CD14-positive monocyte (primary cell): ENCODE measurements at regions not wholly inside any gene's neighbourhood (a gene's known extent, or its start where the extent isn't known, plus 50 kb on each side); places are given as distances from the start of the nearest gene placed in this dataset.

ENCODE experiments used
- DNase-seq, 3 donors: peaks; one replicate each; pipeline ENCODE4 v3.0.0-alpha.2; 2011 to 2022
- H2AFZ ChIP-seq: 2 replicates; pipeline ENCODE4 v1.6.0; 2012; ENCODE audit warnings: mild to moderate bottlenecking, low read depth, low read length, inconsistent platforms; ENCODE audit not compliant: insufficient read depth, poor library complexity, severe bottlenecking
- H3K27ac ChIP-seq, 2 donors: 1 replicate in 1 of 2; 2 replicates in 1 of 2; pipeline ENCODE4 v1.5.1; 2012 to 2013; ENCODE audit warnings: low read length in 2 of 2, control low read depth in 1 of 2, inconsistent platforms in 1 of 2, low read depth in 1 of 2, mild to moderate bottlenecking in 1 of 2
- H3K27me3 ChIP-seq, 2 donors: one replicate each; pipeline versions ENCODE4 v1.6.0 to v1.6.1; 2011 to 2013; ENCODE audit warnings: low read length in 2 of 2; ENCODE audit not compliant: control insufficient read depth in 2 of 2, insufficient read depth in 2 of 2
- H3K36me3 ChIP-seq, 2 donors: replicated peaks in 1 of 2; 1 replicate in 1 of 2; 2 replicates in 1 of 2; pipeline versions ENCODE4 v1.5.1 to v1.6.1; 2012 to 2013; ENCODE audit warnings: low read length in 2 of 2, control low read depth in 1 of 2, inconsistent platforms in 1 of 2, mild to moderate bottlenecking in 1 of 2; ENCODE audit not compliant: insufficient read depth in 2 of 2, control insufficient read depth in 1 of 2
- H3K4me1 ChIP-seq, 2 donors: 1 replicate in 1 of 2; 2 replicates in 1 of 2; pipeline versions ENCODE4 v1.5.1 to v1.6.1; 2012 to 2013; ENCODE audit warnings: low read length in 2 of 2, control low read depth in 1 of 2, inconsistent platforms in 1 of 2, mild to moderate bottlenecking in 1 of 2, moderate library complexity in 1 of 2; ENCODE audit not compliant: insufficient read depth in 2 of 2, control insufficient read depth in 1 of 2
- H3K4me2 ChIP-seq: replicated peaks from 2 replicates; pipeline ENCODE3; 2012; ENCODE audit warnings: low read length, moderate library complexity, mild to moderate bottlenecking; ENCODE audit not compliant: poor library complexity, severe bottlenecking; ENCODE audit errors: extremely low read depth
- H3K4me3 ChIP-seq, 3 experiments: fragments of 200-600 bp in 1 of 3; sonication (generic) in 1 of 3; replicated peaks in 1 of 3; 1 replicate in 2 of 3; 2 replicates in 1 of 3; pipeline ENCODE4 v1.5.1; 2011 to 2013; ENCODE audit warnings: low read length in 3 of 3, mild to moderate bottlenecking in 3 of 3, control low read depth in 2 of 3, low read depth in 2 of 3, inconsistent platforms in 1 of 3, moderate library complexity in 1 of 3
- H3K79me2 ChIP-seq: 2 replicates; pipeline ENCODE4 v1.6.0; 2012; ENCODE audit warnings: mild to moderate bottlenecking, control low read depth, inconsistent platforms, low read length, moderate library complexity; ENCODE audit not compliant: insufficient read depth
- H3K9ac ChIP-seq: 2 replicates; pipeline ENCODE4 v1.6.0; 2017; ENCODE audit warnings: low read length, mild to moderate bottlenecking; ENCODE audit not compliant: insufficient read depth, poor library complexity, severe bottlenecking
- H3K9me3 ChIP-seq, 2 donors: replicated peaks in 1 of 2; 1 replicate in 1 of 2; 2 replicates in 1 of 2; pipeline versions ENCODE4 v1.5.1 to v1.6.1; 2012 to 2013; ENCODE audit warnings: low read length in 2 of 2, control low read depth in 1 of 2; ENCODE audit not compliant: control insufficient read depth in 1 of 2, insufficient read depth in 1 of 2
- H4K20me1 ChIP-seq: 2 replicates; pipeline ENCODE4 v1.6.0; 2012; ENCODE audit warnings: mild to moderate bottlenecking, low read length, control low read depth, moderate library complexity; ENCODE audit not compliant: insufficient read depth
- H3K27ac Mint-ChIP-seq, 7 donors: one replicate each; pipeline ENCODE4 v1.8.0; 2020; ENCODE audit warnings: mild to moderate bottlenecking in 7 of 7, mixed read lengths in 7 of 7, moderate library complexity in 6 of 7, inconsistent platforms in 2 of 7
- H3K27me3 Mint-ChIP-seq, 3 donors: one replicate each; pipeline ENCODE4 v1.8.0; 2021 to 2022; ENCODE audit warnings: low read depth in 3 of 3, mild to moderate bottlenecking in 3 of 3, mixed read lengths in 3 of 3, moderate library complexity in 3 of 3, inconsistent platforms in 1 of 3
- H3K36me3 Mint-ChIP-seq, 2 donors: one replicate each; pipeline ENCODE4 v1.8.0; 2020; ENCODE audit warnings: mixed read lengths in 2 of 2, inconsistent platforms in 1 of 2, mild to moderate bottlenecking in 1 of 2
- H3K4me1 Mint-ChIP-seq: one replicate; pipeline ENCODE4 v1.8.0; 2020; ENCODE audit warnings: mild to moderate bottlenecking, mixed read lengths
- H3K4me3 Mint-ChIP-seq, 2 donors: one replicate each; pipeline ENCODE4 v1.8.0; 2020; ENCODE audit warnings: mild to moderate bottlenecking in 2 of 2, mixed read lengths in 2 of 2, moderate library complexity in 1 of 2
- H3K9me3 Mint-ChIP-seq, 7 donors: one replicate each; pipeline ENCODE4 v1.8.0; 2020 to 2022; ENCODE audit warnings: mixed read lengths in 7 of 7, mild to moderate bottlenecking in 6 of 7, moderate library complexity in 6 of 7, inconsistent platforms in 2 of 7
- CTCF ChIP-seq: fragments of 200-600 bp; IDR thresholded peaks from one replicate; pipeline ENCODE4 v1.8.0; 2022; ENCODE audit warnings: antibody characterized with exemption, mild to moderate bottlenecking
- WGBS: methylation state at CpG from one replicate; pipeline ENCODE4 v1.1.5; 2013; ENCODE audit warnings: missing lambda C conversion rate; ENCODE audit not compliant: insufficient coverage; 5-methylcytosine and 5-hydroxymethylcytosine counted together
- intact Hi-C, 2 donors: fragments of 100-400 bp; cut with micrococcal nuclease; formaldehyde crosslinking; loops; one replicate each; pipeline versions ENCODE4 v1.15.0 to v1.15.1; 2023

DNA sequence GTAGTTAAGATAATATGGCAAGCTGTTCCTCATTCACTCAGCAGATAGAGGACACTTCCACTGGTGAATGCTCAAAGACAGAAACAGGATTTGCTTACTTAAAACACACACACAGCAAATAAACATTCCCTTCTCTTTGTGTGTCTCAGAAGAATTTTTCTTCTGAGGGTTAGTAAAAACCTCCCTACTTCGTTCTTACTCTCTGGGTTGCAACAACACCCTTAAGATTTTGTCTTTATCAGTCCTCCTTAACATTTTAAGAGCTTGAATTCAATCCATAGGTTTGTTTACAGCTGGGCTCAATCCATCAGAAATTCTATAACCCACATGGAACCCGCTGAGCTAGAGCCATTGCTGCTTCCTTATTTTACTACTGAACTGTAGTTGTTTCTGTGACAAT is 237.4 kb upstream of the PIK3R1 start:
- H3K27ac Mint-ChIP-seq, result no peak overlapping the region

GRCh38 chr5:67976891-67977601 is 238.5 kb upstream of the PIK3R1 start:
- Histone ChIP-seq H3K27me3 (no peaks in the 10 kb centered on the region), H3K79me2 (no peaks in the 10 kb centered on the region), H2AFZ (no peak overlapping the region), H3K9ac (no peak overlapping the region), H3K4me2 (no peak overlapping the region), H3K9me3 (no peaks in the 10 kb centered on the region), H3K36me3 (no peaks in the 10 kb centered on the region), H4K20me1 (no peaks in the 10 kb centered on the region), H3K27ac (no peak overlapping the region), H3K4me3 (no peak overlapping the region), H3K4me1 (peaks cover 4 to 8% of the 10 kb centered on the region in 2 donors)
- DNase-seq, result peak in 2 of 3 donors; percentile 35 to 49
- TF ChIP-seq CTCF, result no peak
- no peaks in the 10 kb centered on the region for H3K9me3 Mint-ChIP-seq
- WGBS, result no CpG with 5 or more reads among the region's 5 CpGs
- H3K27ac Mint-ChIP-seq, result peak overlapping the region in 4 of 7 donors; percentile 7 to 71 (median 43)
- H3K27me3 Mint-ChIP-seq, result peaks cover 0 to 4% (median 0%) of the 10 kb centered on the region in 3 donors
- no peaks in the 10 kb centered on the region for H3K36me3 Mint-ChIP-seq
- H3K4me3 Mint-ChIP-seq, result no peak overlapping the region
- intact Hi-C loops, result no loop called here
- peaks cover 21% of the 10 kb centered on the region for H3K4me1 Mint-ChIP-seq

More for the DNA sequence above, 237.4 kb upstream of the PIK3R1 start:
- intact Hi-C loops, result no loop called here
- no peaks in the 10 kb centered on the region for H3K9me3 ChIP-seq
- H3K4me2 ChIP-seq, result no peak overlapping the region
- no peaks in the 10 kb centered on the region for H3K79me2 ChIP-seq
- H3K36me3 Mint-ChIP-seq, result no peaks in the 10 kb centered on the region
- no peaks in the 10 kb centered on the region for H4K20me1 ChIP-seq
- H3K27ac ChIP-seq, result no peak overlapping the region
- no peak for TF ChIP-seq CTCF
- peaks cover 18% of the 10 kb centered on the region for H3K4me1 Mint-ChIP-seq
- peaks cover 4 to 8% of the 10 kb centered on the region in 2 donors for H3K4me1 ChIP-seq
- no peaks in the 10 kb centered on the region for H3K36me3 ChIP-seq
- H2AFZ ChIP-seq, result no peak overlapping the region
- WGBS, result 100% methylated on average over 1 of the region's 2 CpGs
- no peak overlapping the region for H3K4me3 ChIP-seq
- H3K27me3 ChIP-seq, result no peaks in the 10 kb centered on the region
- H3K4me3 Mint-ChIP-seq, result no peak overlapping the region
- no peak overlapping the region for H3K9ac ChIP-seq
- peaks cover 0 to 3% (median 0%) of the 10 kb centered on the region in 3 donors for H3K27me3 Mint-ChIP-seq
- H3K9me3 Mint-ChIP-seq, result no peaks in the 10 kb centered on the region
- no peak for DNase-seq
